Mucosa of descending colon (tissue), 3 donors: ENCODE measurements at regions not wholly inside any gene's neighbourhood (a gene's known extent, or its start where the extent isn't known, plus 50 kb on each side); places are given as distances from the start of the nearest gene placed in this dataset.
A peak's percentile ranks its signal among the peaks of the same experiment; 100 is the strongest.

Experiments
- ATAC-seq: fragments of 200-7000 bp; cut with Tn5 transposase; one replicate; pipeline ENCODE4 v1.9.1; 2020; ENCODE audit warnings: mild to moderate bottlenecking, moderate library complexity
- DNase-seq, 3 donors: peaks; one replicate each; pipeline ENCODE4 v3.0.0-alpha.2; 2020
- H3K36me3 ChIP-seq: fragments of 200-600 bp; one replicate; pipeline ENCODE4 v1.8.0; 2021; ENCODE audit warnings: low read depth, mild to moderate bottlenecking
- H3K4me1 ChIP-seq: fragments of 200-600 bp; one replicate; pipeline ENCODE4 v1.8.0; 2021; ENCODE audit warnings: low read depth, mild to moderate bottlenecking
- H3K4me3 ChIP-seq: fragments of 200-600 bp; one replicate; pipeline ENCODE4 v1.8.0; 2021; ENCODE audit warnings: mild to moderate bottlenecking
- H3K9me3 ChIP-seq: fragments of 200-600 bp; one replicate; pipeline ENCODE4 v1.8.0; 2021; ENCODE audit warnings: mild to moderate bottlenecking
- intact Hi-C, 2 donors: fragments of 100-400 bp; cut with DNase I in 1 of 2; cut with micrococcal nuclease in 1 of 2; formaldehyde crosslinking; loops; one replicate each; pipeline versions ENCODE4 v1.11.0 to v1.11.1; 2022; cut with DNase I, micrococcal nuclease
- TF ChIP-seq, protein P1 (sequence below): fragments of 200-600 bp; IDR thresholded peaks from one replicate; pipeline ENCODE4 v1.8.0; 2022; ENCODE audit warnings: antibody characterized with exemption, mild to moderate bottlenecking
- donor health status: DM: no; HTN: no; CAD: no; lungs with moderate emphysema.
- donor health status: DM: no; HTN: no; CAD: no.
- donor health status: DM: no; HTN: yes; CAD: no.

DNA sequence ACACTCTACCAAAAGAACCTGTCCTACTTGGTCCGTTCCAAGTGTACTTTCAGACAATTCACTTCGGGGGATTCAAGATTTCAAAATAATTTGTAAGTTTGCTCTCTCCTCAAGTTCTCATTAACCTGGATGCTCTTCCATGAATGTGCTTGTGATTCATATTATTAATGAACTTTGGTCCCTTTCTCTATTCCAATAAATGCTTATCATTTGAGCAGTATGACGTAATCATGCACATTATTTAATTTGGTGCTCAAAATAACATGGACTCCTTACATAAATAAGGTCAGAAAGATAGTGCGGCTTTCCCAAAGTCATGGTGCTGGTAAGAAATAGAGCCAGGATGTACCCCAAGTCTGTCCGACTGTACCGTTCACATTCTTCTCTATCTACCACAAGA, 323.2 kb upstream of the SLCO3A1 start:
- DNase-seq, result no peak
- intact Hi-C loops, result no loop called here
- Histone ChIP-seq H3K9me3 (no peaks in the 10 kb centered on the region), H3K4me1 (no peaks in the 10 kb centered on the region), H3K4me3 (no peak overlapping the region), H3K36me3 (no peaks in the 10 kb centered on the region)
- no peak for ATAC-seq
- TF ChIP-seq, protein P1, sequence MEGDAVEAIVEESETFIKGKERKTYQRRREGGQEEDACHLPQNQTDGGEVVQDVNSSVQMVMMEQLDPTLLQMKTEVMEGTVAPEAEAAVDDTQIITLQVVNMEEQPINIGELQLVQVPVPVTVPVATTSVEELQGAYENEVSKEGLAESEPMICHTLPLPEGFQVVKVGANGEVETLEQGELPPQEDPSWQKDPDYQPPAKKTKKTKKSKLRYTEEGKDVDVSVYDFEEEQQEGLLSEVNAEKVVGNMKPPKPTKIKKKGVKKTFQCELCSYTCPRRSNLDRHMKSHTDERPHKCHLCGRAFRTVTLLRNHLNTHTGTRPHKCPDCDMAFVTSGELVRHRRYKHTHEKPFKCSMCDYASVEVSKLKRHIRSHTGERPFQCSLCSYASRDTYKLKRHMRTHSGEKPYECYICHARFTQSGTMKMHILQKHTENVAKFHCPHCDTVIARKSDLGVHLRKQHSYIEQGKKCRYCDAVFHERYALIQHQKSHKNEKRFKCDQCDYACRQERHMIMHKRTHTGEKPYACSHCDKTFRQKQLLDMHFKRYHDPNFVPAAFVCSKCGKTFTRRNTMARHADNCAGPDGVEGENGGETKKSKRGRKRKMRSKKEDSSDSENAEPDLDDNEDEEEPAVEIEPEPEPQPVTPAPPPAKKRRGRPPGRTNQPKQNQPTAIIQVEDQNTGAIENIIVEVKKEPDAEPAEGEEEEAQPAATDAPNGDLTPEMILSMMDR, result no peak

DNA sequence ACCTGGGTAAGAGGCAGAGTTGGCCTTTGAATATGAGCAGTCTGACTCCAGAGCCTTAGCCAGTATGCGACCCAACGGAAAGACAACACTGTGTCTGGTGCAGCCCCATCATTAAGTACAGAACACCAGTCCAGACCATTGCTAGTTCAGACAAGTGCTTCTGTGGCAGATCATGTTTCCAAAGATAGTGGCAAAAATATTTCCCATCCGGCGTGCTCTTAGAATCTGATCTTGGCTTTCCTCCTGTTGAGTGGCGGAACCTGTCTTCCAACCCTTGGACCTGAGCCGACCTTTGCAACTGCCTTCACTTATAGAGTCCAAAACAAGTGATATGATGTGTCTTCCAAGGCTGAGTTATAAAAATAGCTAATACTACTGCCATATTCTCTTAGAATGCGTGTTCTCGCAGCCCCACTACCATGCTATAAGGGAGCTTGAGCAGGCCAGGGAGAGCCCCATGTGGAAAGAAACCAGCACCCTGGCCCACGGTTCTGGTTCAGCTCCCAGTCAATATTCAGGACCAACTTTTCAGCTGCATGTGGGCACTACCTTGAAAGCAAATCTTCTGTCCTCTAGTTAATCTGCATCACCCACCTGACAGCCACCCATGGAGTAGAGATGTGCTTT, 322.4 kb upstream of the SLCO3A1 start:
- DNase-seq (peak in 1 of 3 donors; percentile 22), ATAC-seq (no peak)
- intact Hi-C loops, result no loop called here

DNA sequence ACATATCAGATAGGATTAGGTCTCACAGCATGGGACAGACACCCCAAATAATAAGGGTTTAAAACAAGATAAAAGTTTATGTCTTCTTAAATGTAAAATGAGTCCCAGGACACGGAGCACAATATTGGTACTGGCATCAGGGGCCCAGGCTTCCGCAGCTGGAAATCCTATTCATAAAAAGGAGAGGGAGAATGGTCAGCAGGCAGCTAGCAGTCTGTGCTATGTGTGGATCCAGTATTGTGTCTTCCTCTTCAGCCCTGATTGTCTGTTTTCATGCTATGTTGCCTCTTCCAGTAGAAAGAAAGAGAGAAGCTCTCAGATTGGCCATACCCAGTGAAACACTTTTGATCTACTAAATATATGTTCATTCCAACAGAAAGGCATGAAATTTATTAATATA, 319.3 kb upstream of the SLCO3A1 start:
- ATAC-seq, result no peak
- TF ChIP-seq, protein P1, result no peak
- no peak for DNase-seq
- H3K9me3 ChIP-seq, result no peaks in the 10 kb centered on the region
- H3K4me1 ChIP-seq, result peaks cover 25% of the 10 kb centered on the region
- H3K4me3 ChIP-seq, result no peak overlapping the region
- H3K36me3 ChIP-seq, result no peaks in the 10 kb centered on the region
- intact Hi-C loops, result no loop called here

More for the DNA sequence above, 322.4 kb upstream of the SLCO3A1 start:
- no peaks in the 10 kb centered on the region for H3K36me3 ChIP-seq
- peaks cover 4% of the 10 kb centered on the region for H3K4me1 ChIP-seq
- no peak overlapping the region for H3K4me3 ChIP-seq
- H3K9me3 ChIP-seq, result no peaks in the 10 kb centered on the region
- TF ChIP-seq, protein P1, result no peak

DNA sequence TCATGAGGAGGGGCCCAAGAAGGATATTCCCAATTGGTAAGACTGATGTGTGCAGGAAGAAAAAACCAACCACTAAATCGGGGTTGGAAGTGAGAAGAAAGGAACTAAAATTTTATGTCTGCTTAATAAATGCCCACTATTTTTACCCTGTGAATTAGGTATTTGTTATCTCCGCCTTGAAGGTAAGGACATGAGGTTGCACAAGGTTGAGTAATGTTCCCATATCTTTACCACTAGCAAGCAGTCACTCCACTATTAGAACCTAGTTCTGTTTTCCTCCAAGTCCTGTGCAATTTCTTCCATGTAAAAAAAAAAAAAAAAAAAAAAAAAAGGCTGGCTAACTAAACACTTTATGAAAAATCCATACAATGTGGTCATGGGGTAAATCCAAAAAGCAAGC, 318.5 kb upstream of the SLCO3A1 start:
- ATAC-seq (no peak), DNase-seq (no peak)
- H3K9me3 ChIP-seq, result no peaks in the 10 kb centered on the region
- TF ChIP-seq, protein P1, result no peak
- intact Hi-C loops, result no loop called here
- peaks cover 25% of the 10 kb centered on the region for H3K4me1 ChIP-seq
- H3K4me3 ChIP-seq, result no peak overlapping the region
- H3K36me3 ChIP-seq, result no peaks in the 10 kb centered on the region

DNA sequence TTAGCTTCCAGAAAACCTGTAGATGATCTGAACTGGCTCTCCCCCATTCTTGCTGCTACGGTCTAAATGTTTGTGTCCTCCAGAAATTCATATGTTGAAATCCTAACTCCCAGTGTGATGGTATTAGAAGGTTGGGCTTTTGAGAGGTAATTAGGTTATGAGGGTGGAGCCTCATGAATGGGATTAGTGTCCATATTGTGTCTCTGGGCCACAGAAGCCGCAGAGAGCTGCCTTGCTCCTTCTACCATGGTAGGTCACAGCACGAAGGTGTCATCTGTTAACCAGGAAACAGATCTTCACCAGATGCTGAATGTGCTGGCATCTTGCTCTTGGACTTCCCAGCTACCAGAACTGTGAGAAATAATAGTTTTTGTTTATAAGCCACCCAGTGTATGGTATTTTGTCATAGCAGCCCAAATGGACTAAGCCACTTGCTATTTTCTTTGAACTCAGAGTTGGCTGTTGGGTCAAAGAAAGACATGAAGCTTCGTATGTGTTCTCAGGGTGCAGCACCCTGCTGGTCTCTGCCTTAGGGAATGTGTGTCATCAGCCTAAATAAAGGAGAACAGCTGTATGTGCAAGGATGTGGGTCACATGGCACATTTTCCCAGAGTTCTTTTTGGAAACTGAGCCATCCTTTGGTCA, 317.5 kb upstream of the SLCO3A1 start:
- TF ChIP-seq, protein P1, result no peak
- intact Hi-C loops, result no loop called here
- Histone ChIP-seq H3K4me3 (no peak overlapping the region), H3K36me3 (no peaks in the 10 kb centered on the region), H3K9me3 (no peaks in the 10 kb centered on the region), H3K4me1 (peaks cover 25% of the 10 kb centered on the region)
- no peak for ATAC-seq
- DNase-seq, result no peak
